ENCODE measurements at regions not wholly inside any gene's neighbourhood (a gene's known extent, or its start where the extent isn't known, plus 50 kb on each side); places are given as distances from the start of the nearest gene placed in this dataset.

DNA sequence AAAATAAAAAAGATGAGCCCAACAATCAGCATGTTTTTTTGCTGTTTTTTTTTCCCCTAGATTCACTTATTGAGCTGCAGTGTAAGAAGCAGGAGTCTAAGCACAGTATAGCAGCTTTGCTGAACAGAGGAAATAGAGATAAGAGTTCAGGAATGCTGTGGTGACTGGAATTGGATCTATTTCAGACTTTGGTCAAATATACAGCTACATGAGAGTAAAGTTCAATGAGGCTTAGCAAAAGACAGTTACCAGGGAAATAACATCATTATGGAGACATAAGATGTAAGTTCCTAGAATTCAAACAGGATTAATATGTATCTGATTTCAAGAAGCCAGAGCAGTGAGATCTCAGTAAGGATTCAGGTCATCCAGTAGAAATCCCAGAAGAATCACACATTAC is 613.0 kb downstream of the RPS29 start:
- no peak for DNase-seq

DNA sequence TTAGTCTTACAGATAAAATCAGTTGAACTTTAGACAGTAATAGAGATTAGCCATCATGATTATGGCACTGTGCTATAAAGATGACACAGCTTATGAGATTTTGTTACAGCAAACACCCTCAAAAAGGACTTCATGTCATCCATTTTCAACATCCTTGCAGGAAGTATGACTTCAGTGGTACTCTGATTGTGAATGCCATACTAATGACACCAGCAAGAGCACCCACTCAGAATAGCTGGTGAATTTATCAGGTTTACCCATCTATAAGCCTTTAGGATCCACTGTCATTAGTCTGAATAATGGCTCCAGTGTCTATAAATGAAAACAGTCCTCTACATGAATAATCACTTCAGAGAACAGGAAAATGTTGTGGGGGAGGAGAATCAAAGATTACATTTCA is 615.2 kb downstream of the RPS29 start:
- no peak for DNase-seq

DNA sequence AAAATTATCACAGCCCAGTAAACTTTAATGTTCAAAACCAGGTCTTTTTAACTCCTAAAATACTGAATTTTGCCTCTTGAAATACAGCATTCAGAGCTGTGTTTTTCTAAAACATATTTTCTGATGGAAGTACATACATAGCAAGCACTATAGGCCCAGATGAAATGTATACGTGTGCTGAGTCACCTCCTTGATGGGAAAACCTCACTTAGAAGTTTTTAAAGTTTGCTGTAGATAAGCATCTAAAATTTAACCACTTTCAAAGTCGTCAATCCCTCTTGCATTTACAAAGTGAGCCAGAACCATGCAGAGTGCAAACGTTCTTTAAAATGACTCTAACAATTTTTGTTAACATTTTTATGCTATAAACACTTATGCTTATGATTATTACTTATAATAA is 618.8 kb downstream of the RPS29 start:
- no peak for DNase-seq

DNA sequence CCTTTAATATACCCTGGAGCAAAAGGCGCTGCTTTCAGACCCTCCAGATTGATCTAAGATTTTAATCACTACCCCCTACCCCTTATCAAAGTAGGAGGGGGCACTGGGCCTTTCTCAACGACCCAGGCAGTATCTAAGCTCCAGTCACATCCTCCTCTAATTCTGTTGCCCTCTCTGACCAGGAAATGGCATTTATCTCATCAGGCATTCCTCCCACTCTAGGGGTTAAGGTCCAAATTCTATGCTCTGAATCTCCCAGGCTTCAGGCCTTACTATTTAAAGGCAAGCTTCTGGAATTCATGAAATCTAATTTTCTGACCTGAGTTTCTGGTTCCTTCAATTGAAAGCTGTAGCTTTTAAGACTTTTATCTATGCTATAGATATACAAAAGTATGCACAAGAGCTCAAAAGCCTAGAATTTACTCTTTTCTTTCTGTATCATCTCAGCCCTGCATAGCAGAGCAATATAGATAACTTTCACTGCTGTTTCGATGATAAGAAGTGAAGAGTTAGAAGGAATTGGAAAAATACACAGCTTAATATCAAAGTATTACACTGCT is 622.9 kb downstream of the RPS29 start:
- DNase-seq, result no peak

DNA sequence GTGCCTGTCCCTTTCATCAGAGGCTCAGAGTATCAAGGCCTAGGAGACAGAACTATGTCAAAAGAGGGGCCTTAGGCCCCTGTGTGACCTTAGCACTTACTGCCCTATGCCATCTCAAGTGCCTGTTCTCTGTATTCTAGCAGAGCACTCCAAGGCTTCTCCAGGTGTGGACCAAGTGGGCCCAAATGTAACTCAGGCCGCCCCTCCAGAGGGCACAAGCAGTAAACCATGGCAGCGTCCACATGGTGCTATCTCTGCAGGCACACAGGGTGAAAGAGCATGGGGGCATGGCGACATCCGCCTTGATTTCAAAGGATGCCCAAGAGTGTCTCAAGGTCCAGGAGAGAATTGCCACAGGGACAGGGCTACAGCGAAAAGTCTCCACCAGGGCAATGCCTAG is 628.7 kb downstream of the RPS29 start:
- no peak for DNase-seq

GRCh38 chr14:48955857-48956256 is 630.3 kb downstream of the RPS29 start:
- no peak for DNase-seq

GRCh38 chr14:48954446-48954845 is 631.7 kb downstream of the RPS29 start:
- DNase-seq, result no peak

GRCh38 chr14:48944809-48945208 is 641.4 kb downstream of the RPS29 start:
- no peak for DNase-seq

DNA sequence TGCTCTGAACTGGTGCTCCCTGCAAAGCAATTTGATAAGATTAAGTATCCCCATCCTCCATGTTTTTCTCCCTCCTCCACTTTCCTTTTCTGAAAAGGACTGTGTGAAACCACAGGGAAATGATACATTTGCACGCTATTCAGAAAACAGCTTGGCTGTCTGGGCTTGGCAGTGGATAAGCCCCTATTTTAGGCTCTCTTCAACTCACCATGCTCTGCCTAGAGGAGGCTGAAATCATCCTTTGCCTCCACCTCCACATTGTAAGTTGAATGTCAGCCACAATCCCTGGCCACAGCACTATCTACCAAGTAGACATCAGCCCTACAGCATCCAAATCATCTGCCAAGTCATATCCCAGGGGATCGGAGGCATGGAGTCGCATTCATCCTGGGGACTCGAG is 642.3 kb downstream of the RPS29 start:
- DNase-seq, result no peak

DNA sequence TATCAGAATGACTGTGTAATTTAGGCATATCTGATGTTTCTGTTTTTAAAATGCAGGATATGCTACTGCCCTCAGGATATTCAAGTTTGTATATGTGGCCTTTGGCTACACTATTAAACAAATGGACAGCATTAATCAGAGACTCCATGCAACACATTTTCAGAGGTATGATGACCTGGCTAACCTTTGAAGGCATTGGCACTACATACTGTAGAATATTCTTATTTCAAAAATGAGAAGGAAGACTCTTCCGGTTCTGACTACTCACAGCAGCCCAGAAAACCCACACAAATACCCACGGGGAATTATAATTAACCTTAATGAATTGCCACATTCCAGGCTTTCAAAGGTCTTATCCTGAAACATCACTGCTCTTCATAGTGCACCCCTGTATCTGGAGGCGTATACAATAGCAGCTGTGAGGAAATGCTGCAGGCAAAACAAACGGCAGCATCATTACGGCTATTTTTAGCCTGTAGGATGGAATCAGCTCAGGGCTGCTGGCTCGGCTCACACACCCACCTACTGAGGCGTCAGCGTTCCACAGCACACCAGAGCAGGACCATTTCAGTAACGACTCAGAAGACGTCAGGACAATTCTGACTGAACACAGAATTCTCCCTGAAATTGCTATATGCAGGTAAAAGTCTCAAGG is 648.5 kb downstream of the RPS29 start:
- no peak for DNase-seq

- DNase-seq, result no peak
These were observed 649.3 kb downstream of the RPS29 start for GRCh38 chr14:48936849-48937248.

DNA sequence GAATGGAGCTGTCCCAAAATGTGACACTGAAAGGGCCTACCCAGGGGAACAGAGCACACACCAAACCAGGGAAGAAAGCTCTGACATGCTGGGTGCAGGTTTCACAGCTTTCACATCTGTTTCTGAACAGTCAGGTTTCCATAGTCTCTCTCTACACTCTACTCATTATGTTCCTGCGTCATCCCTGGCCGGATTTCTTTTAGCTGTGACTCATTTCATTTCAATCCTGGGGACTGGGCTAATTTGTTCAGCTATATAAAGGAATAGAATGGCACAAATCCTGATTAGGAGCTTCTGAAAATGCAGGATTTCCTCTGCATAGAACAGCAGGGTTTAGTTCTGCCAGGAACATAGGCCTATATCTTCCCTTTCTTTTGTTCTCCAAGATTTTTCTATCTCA is 649.8 kb downstream of the RPS29 start:
- DNase-seq, result no peak

DNA sequence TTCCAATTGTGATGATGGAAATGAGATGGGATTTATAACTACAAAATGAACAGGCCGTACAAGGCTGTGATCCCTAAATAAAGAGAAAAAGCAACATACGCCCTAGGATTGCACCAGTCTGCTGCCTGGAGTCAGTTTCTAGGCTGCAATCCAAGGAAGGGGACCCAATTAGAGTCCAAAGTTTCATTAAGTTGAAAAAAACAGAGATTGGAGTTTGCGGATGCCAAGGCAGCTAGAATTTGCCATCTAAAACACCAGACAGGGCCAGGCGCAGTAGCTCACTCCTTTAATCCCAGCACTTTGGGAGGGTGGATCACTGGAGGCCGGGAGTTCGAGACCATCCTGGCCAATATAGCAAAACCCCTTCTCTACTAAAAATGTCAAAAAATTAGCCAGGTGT is 661.0 kb downstream of the RPS29 start:
- no peak for DNase-seq

- no peak for DNase-seq
These were observed 671.3 kb downstream of the RPS29 start for GRCh38 chr14:48914921-48915320.

DNA sequence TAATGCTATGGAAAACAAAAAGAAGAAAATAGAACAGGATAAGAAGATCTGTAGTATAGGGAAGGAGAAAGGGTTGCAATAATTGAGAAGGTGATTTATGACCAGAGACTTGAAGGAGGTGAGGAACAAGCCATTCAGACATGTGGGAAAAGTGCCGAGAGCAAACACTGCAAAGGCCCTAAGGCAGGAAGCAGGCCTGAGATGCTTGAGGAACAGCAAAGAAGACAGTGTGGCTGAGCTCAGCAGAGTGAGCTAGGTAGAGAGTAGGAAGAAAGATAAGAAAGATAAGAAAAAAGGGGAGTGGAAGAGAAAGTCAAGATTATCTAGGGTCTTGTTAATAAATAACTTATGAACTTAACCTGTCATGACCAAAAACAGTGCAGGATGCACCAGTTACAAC is 671.8 kb downstream of the RPS29 start:
- no peak for DNase-seq

- no peak for DNase-seq
These were observed 685.6 kb downstream of the RPS29 start for GRCh38 chr14:48900565-48900964.

DNA sequence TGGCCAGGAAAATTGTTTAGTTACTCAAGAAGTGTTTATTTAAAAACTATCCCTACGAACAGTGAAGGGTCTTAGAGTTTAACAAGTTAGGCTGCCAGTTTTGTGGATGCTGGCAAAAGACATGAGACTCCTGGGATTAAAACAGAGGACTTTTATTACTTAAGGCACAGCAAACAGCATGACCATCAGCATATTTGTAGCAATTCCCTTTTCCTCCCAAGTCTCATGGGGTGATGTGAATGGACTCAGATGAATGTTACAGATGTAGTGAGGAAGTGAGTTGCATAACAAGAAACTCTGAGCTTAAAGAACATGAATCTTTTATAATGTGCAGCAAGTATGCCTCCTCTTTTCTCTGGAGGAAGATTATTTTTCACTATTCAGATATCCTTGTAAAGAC is 695.8 kb downstream of the RPS29 start:
- DNase-seq, result no peak

DNA sequence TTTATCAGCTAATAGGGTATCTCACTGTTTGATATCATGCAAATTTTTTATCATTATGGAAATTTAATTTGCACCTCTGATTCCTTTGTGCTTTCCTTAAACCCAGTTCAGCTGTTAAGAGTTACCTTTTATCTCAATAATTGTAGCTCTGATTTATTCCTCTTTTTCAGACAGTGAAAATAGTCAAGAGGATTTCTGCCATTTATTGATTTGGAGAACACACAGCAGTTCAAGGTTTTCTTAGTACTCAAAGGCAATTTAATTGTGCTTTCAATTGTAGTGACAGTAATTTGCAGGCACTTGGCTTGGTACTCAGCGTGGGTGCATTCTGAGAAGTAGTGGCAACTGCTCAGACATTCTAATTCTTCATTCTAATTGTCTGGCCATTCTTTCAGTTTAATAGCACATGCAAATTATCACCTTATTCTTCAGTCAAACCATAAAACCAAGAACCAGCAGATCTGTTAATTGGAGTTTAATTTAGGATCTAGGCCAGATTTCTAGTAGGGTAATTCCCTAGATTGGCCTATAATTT is 709.3 kb downstream of the RPS29 start:
- DNase-seq, result no peak

DNA sequence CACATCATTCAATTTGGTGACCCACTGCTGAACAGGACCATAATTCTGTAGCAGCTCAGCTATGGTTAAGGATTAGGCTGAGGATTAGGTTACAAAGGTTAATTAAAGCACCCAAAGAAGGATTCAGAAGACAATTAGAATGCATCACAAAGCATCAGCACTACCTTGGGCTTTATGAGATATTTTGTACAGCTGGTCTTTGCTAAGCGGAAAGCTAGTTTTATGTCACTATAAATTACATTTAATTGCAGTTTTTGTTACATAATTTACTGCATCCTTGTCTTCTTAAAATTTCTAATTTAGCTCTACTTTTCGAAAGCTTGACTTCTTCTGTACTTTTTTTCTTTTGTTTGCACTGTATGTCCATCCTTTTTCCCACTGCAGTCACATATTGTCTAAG is 711.5 kb downstream of the RPS29 start:
- no peak for DNase-seq

GRCh38 chr14:48857366-48857765 is 728.8 kb downstream of the RPS29 start:
- DNase-seq, result no peak

DNA sequence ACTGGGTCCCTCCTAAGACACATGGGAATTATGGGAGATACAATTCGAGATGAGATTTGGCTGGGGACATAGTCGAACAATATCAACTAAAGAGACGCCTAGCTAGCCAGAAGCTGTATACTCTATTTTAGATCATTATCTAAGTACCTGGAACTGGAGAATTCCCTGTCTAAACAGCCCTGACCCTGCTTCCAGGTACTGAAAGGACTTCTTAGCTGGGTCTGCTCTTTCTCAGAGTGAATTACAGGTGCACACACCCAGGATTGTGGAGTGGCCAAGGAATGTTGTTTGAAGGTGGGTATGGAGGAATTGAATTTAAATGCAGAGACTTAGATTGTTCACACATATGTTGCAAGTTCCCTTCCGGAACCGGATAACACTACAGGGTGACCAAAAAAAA is 733.0 kb downstream of the RPS29 start:
- DNase-seq, result no peak

DNA sequence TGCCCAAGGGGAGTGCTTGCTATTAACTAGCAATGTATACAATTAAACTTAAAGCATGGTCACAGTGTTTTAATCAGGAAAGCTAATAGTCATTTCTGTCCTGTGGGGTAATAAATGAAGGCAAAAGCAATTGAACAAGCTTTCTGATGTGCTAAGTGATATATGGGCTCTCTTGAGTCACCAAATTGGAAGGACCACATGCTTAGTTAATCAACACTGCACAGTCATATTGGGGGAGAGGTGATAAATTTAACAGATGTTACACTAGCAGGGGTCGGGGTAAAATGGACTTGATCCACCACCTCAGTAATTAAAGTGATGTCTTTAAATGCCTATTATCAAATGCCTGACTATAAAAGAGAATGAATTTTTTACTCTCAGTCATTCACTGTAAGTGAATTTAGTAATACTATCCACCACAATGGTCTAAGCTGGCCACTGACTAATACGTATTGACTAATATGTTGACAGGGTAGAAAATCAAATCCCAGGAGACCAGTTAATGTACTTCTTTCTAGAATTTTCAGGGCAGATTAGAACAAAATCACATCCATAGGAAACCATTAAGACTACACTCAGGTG is 736.3 kb downstream of the RPS29 start:
- DNase-seq, result no peak

- no peak for DNase-seq
These were observed 743.4 kb downstream of the RPS29 start for GRCh38 chr14:48842785-48843184.

DNA sequence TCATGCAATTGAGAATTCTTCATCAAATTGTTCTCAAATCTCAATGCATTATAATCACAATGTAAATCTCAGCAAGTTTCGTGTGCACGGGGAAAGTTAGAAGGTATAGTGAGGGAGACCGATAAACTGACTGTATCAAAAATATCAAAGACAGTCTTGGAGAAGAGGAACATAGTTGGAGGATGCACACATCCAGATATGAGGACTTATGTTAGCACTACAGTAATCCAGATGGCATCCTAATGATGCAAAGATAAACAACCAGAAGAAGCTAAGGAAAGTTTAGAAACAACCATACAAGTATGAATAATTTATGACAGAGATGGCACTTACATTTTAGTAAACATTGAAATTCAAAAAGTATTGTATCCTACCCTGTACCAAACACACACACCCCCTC is 760.1 kb downstream of the RPS29 start:
- DNase-seq, result no peak

DNA sequence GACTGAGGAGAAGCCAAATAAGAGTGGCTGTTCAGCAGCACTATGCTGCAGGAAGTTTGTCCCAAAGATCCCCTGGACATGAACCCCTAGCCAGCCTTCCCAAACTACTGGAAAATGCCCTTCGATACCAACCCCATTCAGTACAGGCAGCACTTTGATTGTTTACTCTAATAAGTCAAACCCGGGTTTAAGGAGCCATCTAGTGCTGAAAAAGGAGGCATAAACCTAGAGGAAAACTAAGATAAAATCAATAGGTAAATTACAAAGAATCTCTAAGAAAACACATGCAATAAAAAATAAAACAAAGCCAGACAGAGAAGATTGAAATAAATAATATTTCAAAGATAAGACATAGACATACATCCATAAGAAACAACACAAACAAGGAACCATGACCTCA is 771.6 kb downstream of the RPS29 start:
- DNase-seq, result no peak

Data from DMS 273 treated with DMSO at 0.1 percent for 48 hours (cell line).